GM23338 (cell line): ENCODE measurements at regions not wholly inside any gene's neighbourhood (a gene's known extent, or its start where the extent isn't known, plus 50 kb on each side); places are given as distances from the start of the nearest gene placed in this dataset.

Source experiments
- ATAC-seq: fragments of 200-7000 bp; cut with Tn5 transposase; 3 replicates; pipeline ENCODE4 v1.9.1; 2020
- DNase-seq: peaks from one replicate; pipeline ENCODE4 v3.0.0-alpha.2; 2015; ENCODE audit warnings: low spot score
- H2AFZ ChIP-seq: fragments of 200-600 bp; sonication (generic); 2 replicates; pipeline ENCODE4 v1.8.0; 2016; ENCODE audit warnings: antibody characterized with exemption, mild to moderate bottlenecking, moderate library complexity
- H3F3A ChIP-seq: fragments of 200-600 bp; sonication (generic); replicated peaks from 2 replicates; pipeline ENCODE4 v1.8.0; 2017; ENCODE audit warnings: antibody characterized with exemption, mixed run types, low read depth
- H3K27ac ChIP-seq: fragments of 200-600 bp; sonication (generic); 2 replicates; pipeline ENCODE4 v1.6.1; 2016; ENCODE audit warnings: low read depth
- H3K27me3 ChIP-seq: fragments of 200-600 bp; sonication (generic); 2 replicates; pipeline ENCODE4 v1.8.0; 2016; ENCODE audit warnings: mild to moderate bottlenecking, mixed run types, moderate library complexity; ENCODE audit not compliant: insufficient read depth
- H3K36me3 ChIP-seq: fragments of 200-600 bp; sonication (generic); 2 replicates; pipeline ENCODE4 v1.8.0; 2016; ENCODE audit warnings: mild to moderate bottlenecking; ENCODE audit not compliant: insufficient read depth
- H3K4me1 ChIP-seq: fragments of 200-600 bp; sonication (generic); 2 replicates; pipeline ENCODE4 v1.8.0; 2016; ENCODE audit warnings: mild to moderate bottlenecking, moderate library complexity; ENCODE audit not compliant: insufficient read depth
- H3K4me2 ChIP-seq: fragments of 200-600 bp; sonication (generic); 2 replicates; pipeline ENCODE4 v1.7.1; 2017; ENCODE audit warnings: mixed run types
- H3K4me3 ChIP-seq: fragments of 200-600 bp; sonication (generic); 2 replicates; pipeline ENCODE4 v1.6.1; 2016; ENCODE audit warnings: mixed run types
- H3K79me2 ChIP-seq: fragments of 200-600 bp; sonication (generic); replicated peaks from 2 replicates; pipeline ENCODE4 v1.8.0; 2017; ENCODE audit warnings: mild to moderate bottlenecking; ENCODE audit not compliant: insufficient read depth
- H3K9me2 ChIP-seq: fragments of 200-600 bp; sonication (generic); 2 replicates; pipeline ENCODE4 v1.8.0; 2017; ENCODE audit not compliant: insufficient read depth
- H4K20me1 ChIP-seq: fragments of 200-600 bp; sonication (generic); replicated peaks from 2 replicates; pipeline ENCODE4 v1.8.0; 2017; ENCODE audit warnings: mild to moderate bottlenecking; ENCODE audit not compliant: insufficient read depth
- H3K27ac Mint-ChIP-seq: 2 replicates; pipeline ENCODE4 v1.8.0; 2020; ENCODE audit warnings: inconsistent platforms, mild to moderate bottlenecking, moderate library complexity, mixed read lengths
- H3K27me3 Mint-ChIP-seq: 3 replicates; pipeline ENCODE4 v1.8.0; 2022; ENCODE audit warnings: low read depth, mild to moderate bottlenecking, moderate library complexity, mixed read lengths, inconsistent platforms; ENCODE audit not compliant: insufficient read depth, poor library complexity
- H3K36me3 Mint-ChIP-seq: 3 replicates; pipeline ENCODE4 v1.8.0; 2021; ENCODE audit warnings: low read depth, mild to moderate bottlenecking, inconsistent platforms, moderate library complexity, mixed read lengths
- H3K4me1 Mint-ChIP-seq: 3 replicates; pipeline ENCODE4 v1.8.0; 2020; ENCODE audit warnings: mild to moderate bottlenecking, inconsistent platforms, mixed read lengths
- H3K4me3 Mint-ChIP-seq: 3 replicates; pipeline ENCODE4 v1.8.0; 2021; ENCODE audit warnings: moderate library complexity, mild to moderate bottlenecking, inconsistent platforms, mixed read lengths
- H3K9me3 Mint-ChIP-seq: 3 replicates; pipeline ENCODE4 v1.8.0; 2020; ENCODE audit warnings: moderate library complexity, mild to moderate bottlenecking, inconsistent platforms, mixed read lengths
- CREB1 ChIP-seq: fragments of 250-450 bp; sonication (Bioruptor Pico); IDR thresholded peaks from 2 replicates; pipeline ENCODE4 v1.5.0; 2020; ENCODE audit warnings: low read depth, mild to moderate bottlenecking, moderate library complexity
- EZH2 ChIP-seq: fragments of 200-600 bp; sonication (generic); IDR thresholded peaks from one replicate; pipeline ENCODE4 v1.8.0; 2017; ENCODE audit warnings: antibody characterized with exemption, mild to moderate bottlenecking, low read depth; ENCODE audit not compliant: unreplicated experiment
- EZH2phosphoT487 ChIP-seq: fragments of 200-600 bp; sonication (generic); IDR thresholded peaks from one replicate; pipeline ENCODE4 v1.8.1; 2018; ENCODE audit warnings: antibody characterized with exemption; ENCODE audit not compliant: unreplicated experiment
- JUNB ChIP-seq: IDR thresholded peaks from one replicate; pipeline ENCODE4 v1.6.1; 2016; ENCODE audit warnings: antibody characterized with exemption; ENCODE audit not compliant: unreplicated experiment
- NANOG ChIP-seq: IDR thresholded peaks from 2 replicates; pipeline ENCODE4 v1.6.1; 2016; ENCODE audit warnings: antibody characterized with exemption, borderline replicate concordance
- POLR2AphosphoS5 ChIP-seq: IDR thresholded peaks from 2 replicates; pipeline ENCODE4 v1.6.1; 2016; ENCODE audit warnings: antibody characterized with exemption, low read depth
- STAT1 ChIP-seq: IDR thresholded peaks from one replicate; pipeline ENCODE4 v1.6.1; 2016; ENCODE audit warnings: antibody characterized with exemption; ENCODE audit not compliant: unreplicated experiment
- ZNF114 ChIP-seq: fragments of 250-450 bp; sonication (Bioruptor Pico); IDR thresholded peaks from 2 replicates; pipeline ENCODE4 v1.5.0; 2020; ENCODE audit warnings: mild to moderate bottlenecking, moderate library complexity
- ZNF331 ChIP-seq: fragments of 250-450 bp; sonication (Bioruptor Pico); IDR thresholded peaks from 2 replicates; pipeline ENCODE4 v1.5.0; 2020; ENCODE audit warnings: low read depth, mild to moderate bottlenecking, moderate library complexity
- TF ChIP-seq, protein P1 (sequence below): IDR thresholded peaks from 2 replicates; pipeline ENCODE4 v1.6.1; 2016; ENCODE audit warnings: antibody characterized with exemption
- TF ChIP-seq, protein P2 (sequence below): IDR thresholded peaks from one replicate; pipeline ENCODE4 v1.6.1; 2018; ENCODE audit warnings: antibody characterized with exemption; ENCODE audit not compliant: unreplicated experiment
- TF ChIP-seq, protein P3 (sequence below), 2 experiments: fragments of 200-600 bp in 1 of 2; sonication (generic) in 1 of 2; conservative IDR thresholded peaks; 2 replicates each; pipeline versions ENCODE4 v1.5.1 to v1.6.1; 2016 to 2017; ENCODE audit warnings: antibody characterized with exemption in 2 of 2, low read depth in 2 of 2, mild to moderate bottlenecking in 2 of 2, moderate library complexity in 1 of 2
- TF ChIP-seq, protein P4 (sequence below): fragments of 250-450 bp; sonication (Bioruptor Pico); IDR thresholded peaks from 2 replicates; pipeline ENCODE4 v1.5.0; 2020; ENCODE audit warnings: mild to moderate bottlenecking, moderate library complexity

DNA sequence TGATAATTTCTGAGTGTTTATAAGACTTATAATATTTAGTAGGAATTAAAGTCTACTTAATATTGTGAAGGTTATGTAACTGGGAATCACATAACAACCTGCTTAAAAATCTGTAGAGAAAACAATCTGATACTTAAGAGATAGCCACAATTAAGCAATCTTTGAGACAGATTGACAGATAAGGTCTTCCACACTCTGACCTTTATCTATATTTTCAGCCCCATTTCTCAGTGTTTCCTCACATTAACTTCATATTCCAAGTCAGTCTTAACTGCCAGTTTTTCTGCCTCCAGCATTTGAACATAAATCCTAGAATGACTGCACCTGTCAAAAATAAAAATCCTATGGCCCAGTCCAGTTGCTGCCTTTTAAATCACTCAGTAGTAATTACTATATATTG lies 423.2 kb downstream of the PYDC2 start:
- DNase-seq (no peak), ATAC-seq (no peak)
- H3K4me1 ChIP-seq = no peaks in the 10 kb centered on the region
- H3K79me2 ChIP-seq = no peaks in the 10 kb centered on the region
- Mint-ChIP-seq H3K27ac (no peak overlapping the region), H3K36me3 (no peaks in the 10 kb centered on the region), H3K9me3 (no peaks in the 10 kb centered on the region), H3K4me3 (no peak overlapping the region), H3K4me1 (peaks cover 12% of the 10 kb centered on the region; the same call in 2 of the 3 replicates), H3K27me3 (no peaks in the 10 kb centered on the region)
- H3K27me3 ChIP-seq = no peaks in the 10 kb centered on the region
- H3K4me2 ChIP-seq = no peak overlapping the region
- H3K4me3 ChIP-seq = no peak overlapping the region
- no peak overlapping the region for H2AFZ ChIP-seq
- TF ChIP-seq STAT1 (no peak), NANOG (no peak), EZH2 (no peak), JUNB (no peak), CREB1 (CRISPR knock-in tag) (no peak), POLR2AphosphoS5 (no peak), EZH2phosphoT487 (no peak), ZNF114 (CRISPR knock-in tag) (no peak), ZNF331 (CRISPR knock-in tag) (no peak)
- TF ChIP-seq, protein P1, sequence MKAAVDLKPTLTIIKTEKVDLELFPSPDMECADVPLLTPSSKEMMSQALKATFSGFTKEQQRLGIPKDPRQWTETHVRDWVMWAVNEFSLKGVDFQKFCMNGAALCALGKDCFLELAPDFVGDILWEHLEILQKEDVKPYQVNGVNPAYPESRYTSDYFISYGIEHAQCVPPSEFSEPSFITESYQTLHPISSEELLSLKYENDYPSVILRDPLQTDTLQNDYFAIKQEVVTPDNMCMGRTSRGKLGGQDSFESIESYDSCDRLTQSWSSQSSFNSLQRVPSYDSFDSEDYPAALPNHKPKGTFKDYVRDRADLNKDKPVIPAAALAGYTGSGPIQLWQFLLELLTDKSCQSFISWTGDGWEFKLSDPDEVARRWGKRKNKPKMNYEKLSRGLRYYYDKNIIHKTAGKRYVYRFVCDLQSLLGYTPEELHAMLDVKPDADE = no peak
- TF ChIP-seq, protein P2, sequence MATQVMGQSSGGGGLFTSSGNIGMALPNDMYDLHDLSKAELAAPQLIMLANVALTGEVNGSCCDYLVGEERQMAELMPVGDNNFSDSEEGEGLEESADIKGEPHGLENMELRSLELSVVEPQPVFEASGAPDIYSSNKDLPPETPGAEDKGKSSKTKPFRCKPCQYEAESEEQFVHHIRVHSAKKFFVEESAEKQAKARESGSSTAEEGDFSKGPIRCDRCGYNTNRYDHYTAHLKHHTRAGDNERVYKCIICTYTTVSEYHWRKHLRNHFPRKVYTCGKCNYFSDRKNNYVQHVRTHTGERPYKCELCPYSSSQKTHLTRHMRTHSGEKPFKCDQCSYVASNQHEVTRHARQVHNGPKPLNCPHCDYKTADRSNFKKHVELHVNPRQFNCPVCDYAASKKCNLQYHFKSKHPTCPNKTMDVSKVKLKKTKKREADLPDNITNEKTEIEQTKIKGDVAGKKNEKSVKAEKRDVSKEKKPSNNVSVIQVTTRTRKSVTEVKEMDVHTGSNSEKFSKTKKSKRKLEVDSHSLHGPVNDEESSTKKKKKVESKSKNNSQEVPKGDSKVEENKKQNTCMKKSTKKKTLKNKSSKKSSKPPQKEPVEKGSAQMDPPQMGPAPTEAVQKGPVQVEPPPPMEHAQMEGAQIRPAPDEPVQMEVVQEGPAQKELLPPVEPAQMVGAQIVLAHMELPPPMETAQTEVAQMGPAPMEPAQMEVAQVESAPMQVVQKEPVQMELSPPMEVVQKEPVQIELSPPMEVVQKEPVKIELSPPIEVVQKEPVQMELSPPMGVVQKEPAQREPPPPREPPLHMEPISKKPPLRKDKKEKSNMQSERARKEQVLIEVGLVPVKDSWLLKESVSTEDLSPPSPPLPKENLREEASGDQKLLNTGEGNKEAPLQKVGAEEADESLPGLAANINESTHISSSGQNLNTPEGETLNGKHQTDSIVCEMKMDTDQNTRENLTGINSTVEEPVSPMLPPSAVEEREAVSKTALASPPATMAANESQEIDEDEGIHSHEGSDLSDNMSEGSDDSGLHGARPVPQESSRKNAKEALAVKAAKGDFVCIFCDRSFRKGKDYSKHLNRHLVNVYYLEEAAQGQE = no peak
- TF ChIP-seq, protein P3, sequence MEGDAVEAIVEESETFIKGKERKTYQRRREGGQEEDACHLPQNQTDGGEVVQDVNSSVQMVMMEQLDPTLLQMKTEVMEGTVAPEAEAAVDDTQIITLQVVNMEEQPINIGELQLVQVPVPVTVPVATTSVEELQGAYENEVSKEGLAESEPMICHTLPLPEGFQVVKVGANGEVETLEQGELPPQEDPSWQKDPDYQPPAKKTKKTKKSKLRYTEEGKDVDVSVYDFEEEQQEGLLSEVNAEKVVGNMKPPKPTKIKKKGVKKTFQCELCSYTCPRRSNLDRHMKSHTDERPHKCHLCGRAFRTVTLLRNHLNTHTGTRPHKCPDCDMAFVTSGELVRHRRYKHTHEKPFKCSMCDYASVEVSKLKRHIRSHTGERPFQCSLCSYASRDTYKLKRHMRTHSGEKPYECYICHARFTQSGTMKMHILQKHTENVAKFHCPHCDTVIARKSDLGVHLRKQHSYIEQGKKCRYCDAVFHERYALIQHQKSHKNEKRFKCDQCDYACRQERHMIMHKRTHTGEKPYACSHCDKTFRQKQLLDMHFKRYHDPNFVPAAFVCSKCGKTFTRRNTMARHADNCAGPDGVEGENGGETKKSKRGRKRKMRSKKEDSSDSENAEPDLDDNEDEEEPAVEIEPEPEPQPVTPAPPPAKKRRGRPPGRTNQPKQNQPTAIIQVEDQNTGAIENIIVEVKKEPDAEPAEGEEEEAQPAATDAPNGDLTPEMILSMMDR (conservative IDR thresholded peaks at IDR 0.05; ENCODE audit: low read depth in 2 of 2) = no peak
- TF ChIP-seq, protein P4, sequence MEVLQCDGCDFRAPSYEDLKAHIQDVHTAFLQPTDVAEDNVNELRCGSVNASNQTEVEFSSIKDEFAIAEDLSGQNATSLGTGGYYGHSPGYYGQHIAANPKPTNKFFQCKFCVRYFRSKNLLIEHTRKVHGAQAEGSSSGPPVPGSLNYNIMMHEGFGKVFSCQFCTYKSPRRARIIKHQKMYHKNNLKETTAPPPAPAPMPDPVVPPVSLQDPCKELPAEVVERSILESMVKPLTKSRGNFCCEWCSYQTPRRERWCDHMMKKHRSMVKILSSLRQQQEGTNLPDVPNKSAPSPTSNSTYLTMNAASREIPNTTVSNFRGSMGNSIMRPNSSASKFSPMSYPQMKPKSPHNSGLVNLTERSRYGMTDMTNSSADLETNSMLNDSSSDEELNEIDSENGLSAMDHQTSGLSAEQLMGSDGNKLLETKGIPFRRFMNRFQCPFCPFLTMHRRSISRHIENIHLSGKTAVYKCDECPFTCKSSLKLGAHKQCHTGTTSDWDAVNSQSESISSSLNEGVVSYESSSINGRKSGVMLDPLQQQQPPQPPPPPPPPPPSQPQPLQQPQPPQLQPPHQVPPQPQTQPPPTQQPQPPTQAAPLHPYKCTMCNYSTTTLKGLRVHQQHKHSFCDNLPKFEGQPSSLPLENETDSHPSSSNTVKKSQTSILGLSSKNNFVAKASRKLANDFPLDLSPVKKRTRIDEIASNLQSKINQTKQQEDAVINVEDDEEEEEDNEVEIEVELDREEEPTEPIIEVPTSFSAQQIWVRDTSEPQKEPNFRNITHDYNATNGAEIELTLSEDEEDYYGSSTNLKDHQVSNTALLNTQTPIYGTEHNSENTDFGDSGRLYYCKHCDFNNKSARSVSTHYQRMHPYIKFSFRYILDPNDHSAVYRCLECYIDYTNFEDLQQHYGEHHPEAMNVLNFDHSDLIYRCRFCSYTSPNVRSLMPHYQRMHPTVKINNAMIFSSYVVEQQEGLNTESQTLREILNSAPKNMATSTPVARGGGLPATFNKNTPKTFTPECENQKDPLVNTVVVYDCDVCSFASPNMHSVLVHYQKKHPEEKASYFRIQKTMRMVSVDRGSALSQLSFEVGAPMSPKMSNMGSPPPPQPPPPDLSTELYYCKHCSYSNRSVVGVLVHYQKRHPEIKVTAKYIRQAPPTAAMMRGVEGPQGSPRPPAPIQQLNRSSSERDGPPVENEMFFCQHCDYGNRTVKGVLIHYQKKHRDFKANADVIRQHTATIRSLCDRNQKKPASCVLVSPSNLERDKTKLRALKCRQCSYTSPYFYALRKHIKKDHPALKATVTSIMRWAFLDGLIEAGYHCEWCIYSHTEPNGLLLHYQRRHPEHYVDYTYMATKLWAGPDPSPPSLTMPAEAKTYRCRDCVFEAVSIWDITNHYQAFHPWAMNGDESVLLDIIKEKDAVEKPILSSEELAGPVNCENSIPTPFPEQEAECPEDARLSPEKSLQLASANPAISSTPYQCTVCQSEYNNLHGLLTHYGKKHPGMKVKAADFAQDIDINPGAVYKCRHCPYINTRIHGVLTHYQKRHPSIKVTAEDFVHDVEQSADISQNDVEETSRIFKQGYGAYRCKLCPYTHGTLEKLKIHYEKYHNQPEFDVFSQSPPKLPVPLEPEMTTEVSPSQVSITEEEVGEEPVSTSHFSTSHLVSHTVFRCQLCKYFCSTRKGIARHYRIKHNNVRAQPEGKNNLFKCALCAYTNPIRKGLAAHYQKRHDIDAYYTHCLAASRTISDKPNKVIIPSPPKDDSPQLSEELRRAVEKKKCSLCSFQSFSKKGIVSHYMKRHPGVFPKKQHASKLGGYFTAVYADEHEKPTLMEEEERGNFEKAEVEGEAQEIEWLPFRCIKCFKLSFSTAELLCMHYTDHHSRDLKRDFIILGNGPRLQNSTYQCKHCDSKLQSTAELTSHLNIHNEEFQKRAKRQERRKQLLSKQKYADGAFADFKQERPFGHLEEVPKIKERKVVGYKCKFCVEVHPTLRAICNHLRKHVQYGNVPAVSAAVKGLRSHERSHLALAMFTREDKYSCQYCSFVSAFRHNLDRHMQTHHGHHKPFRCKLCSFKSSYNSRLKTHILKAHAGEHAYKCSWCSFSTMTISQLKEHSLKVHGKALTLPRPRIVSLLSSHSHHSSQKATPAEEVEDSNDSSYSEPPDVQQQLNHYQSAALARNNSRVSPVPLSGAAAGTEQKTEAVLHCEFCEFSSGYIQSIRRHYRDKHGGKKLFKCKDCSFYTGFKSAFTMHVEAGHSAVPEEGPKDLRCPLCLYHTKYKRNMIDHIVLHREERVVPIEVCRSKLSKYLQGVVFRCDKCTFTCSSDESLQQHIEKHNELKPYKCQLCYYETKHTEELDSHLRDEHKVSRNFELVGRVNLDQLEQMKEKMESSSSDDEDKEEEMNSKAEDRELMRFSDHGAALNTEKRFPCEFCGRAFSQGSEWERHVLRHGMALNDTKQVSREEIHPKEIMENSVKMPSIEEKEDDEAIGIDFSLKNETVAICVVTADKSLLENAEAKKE = no peak
- H3F3A ChIP-seq = no peaks in the 10 kb centered on the region
- no peaks in the 10 kb centered on the region for H3K9me2 ChIP-seq
- H3K36me3 ChIP-seq = no peaks in the 10 kb centered on the region
- H3K27ac ChIP-seq = no peak overlapping the region
- H4K20me1 ChIP-seq = no peaks in the 10 kb centered on the region
